ENCODE measurements at regions not wholly inside any gene's neighbourhood (a gene's known extent, or its start where the extent isn't known, plus 50 kb on each side); places are given as distances from the start of the nearest gene placed in this dataset.

GRCh38 chr5:88108490-88109279, 160.0 kb downstream of the TMEM161B start:
- ATAC-seq = peak; percentile 43 to 81; a peak in 3 of 6 replicates
- CTCF ChIA-PET = no interaction called here
- Histone ChIP-seq H3K4me1 (no peaks in the 10 kb centered on the region), H3K27ac (peak overlapping the region; percentile 46 to 47; a peak in 5 of 6 replicates), H3K4me2 (peak overlapping the region; percentile 44), H3K4me3 (no peak overlapping the region), H3K9me3 (no peaks in the 10 kb centered on the region)
- TF ChIP-seq RCOR1 (IDR thresholded peaks at IDR 0.05; ENCODE audit: low read depth, low read length) (no peak), CHD2 (IDR thresholded peaks at IDR 0.05; ENCODE audit: low read length, partially characterized antibody) (no peak), GATA3 (IDR thresholded peaks at IDR 0.05; ENCODE audit: borderline replicate concordance) (peak; percentile 36; the same call in 1 of the 2 replicates), FOXS1 (CRISPR knock-in tag; IDR thresholded peaks at IDR 0.05) (no peak), MAX (IDR thresholded peaks at IDR 0.05) (0 out of 2 replicates have a peak, but pooled peaks have one; percentile 16), ZC3H11A (IDR thresholded peaks at IDR 0.05) (no peak), MAFK (IDR thresholded peaks at IDR 0.05; ENCODE audit: partially characterized antibody) (peak; percentile 72), NFE2L2 (conservative IDR thresholded peaks at IDR 0.05; ENCODE audit: low read length) (peak; percentile 28; the same call in 1 of the 2 replicates)
- POLR2A ChIA-PET = no interaction called here
- 3% methylated on average over 8 of the region's 8 CpGs for WGBS (ENCODE audit: missing lambda C conversion rate)
- DNase-seq (ENCODE audit: low read depth in 1 of 2, low spot score in 1 of 2) = peak in 1 of 2 experiments; percentile 36
- no peak for FAIRE-seq

- no peak for ATAC-seq
- 9% methylated on average over 2 of the region's 2 CpGs for WGBS (ENCODE audit: missing lambda C conversion rate)
- DNase-seq (ENCODE audit: low read depth in 1 of 2, low spot score in 1 of 2) = no peak
- FAIRE-seq = no peak
- CTCF ChIA-PET = interaction anchor here (0.8 kb wide), 1 partner anchor 19 kb away, joined by 3 read pairs; no protein-coding TSS in a partner anchor
- Histone ChIP-seq H3K4me1 (no peaks in the 10 kb centered on the region), H3K27ac (no peak overlapping the region), H3K9me3 (no peaks in the 10 kb centered on the region), H3K4me3 (no peak overlapping the region), H3K4me2 (no peak overlapping the region)
- POLR2A ChIA-PET = no interaction called here
- TF ChIP-seq USF2 (IDR thresholded peaks at IDR 0.05) (no peak), NFE2L2 (conservative IDR thresholded peaks at IDR 0.05; ENCODE audit: low read length) (no peak), CEBPB (IDR thresholded peaks at IDR 0.05) (no peak), ATOH8 (CRISPR knock-in tag; IDR thresholded peaks at IDR 0.05; ENCODE audit: low read depth) (no peak), CBX2 (IDR thresholded peaks at IDR 0.05; ENCODE audit: borderline replicate concordance, low read depth) (no peak), HEYL (CRISPR knock-in tag; IDR thresholded peaks at IDR 0.05) (no peak), MYC (IDR thresholded peaks at IDR 0.05; ENCODE audit: borderline replicate concordance, low read length) (no peak), GATA3 (IDR thresholded peaks at IDR 0.05; ENCODE audit: borderline replicate concordance) (no peak)
Observed at GRCh38 chr5:88094906-88095496, 173.6 kb downstream of the TMEM161B start.

- Histone ChIP-seq H3K4me2 (no peak overlapping the region), H3K27ac (no peak overlapping the region), H3K4me3 (no peak overlapping the region), H3K4me1 (no peaks in the 10 kb centered on the region), H3K9me3 (no peaks in the 10 kb centered on the region)
- ATAC-seq (no peak), DNase-seq (ENCODE audit: low read depth in 1 of 2, low spot score in 1 of 2) (no peak), FAIRE-seq (no peak)
- CTCF ChIA-PET = no interaction called here
- 39% methylated on average over 3 of the region's 3 CpGs for WGBS (ENCODE audit: missing lambda C conversion rate)
- TF ChIP-seq ZFP36 (IDR thresholded peaks at IDR 0.05; ENCODE audit: borderline replicate concordance, partially characterized antibody) = no peak
- TF ChIP-seq TFCP2L1 (CRISPR knock-in tag; IDR thresholded peaks at IDR 0.05) = no peak
- no peak for TF ChIP-seq HOXB13 (CRISPR knock-in tag; IDR thresholded peaks at IDR 0.05; ENCODE audit: low read depth)
- TF ChIP-seq CHD4 (IDR thresholded peaks at IDR 0.05; ENCODE audit: borderline replicate concordance) = no peak
- no peak for TF ChIP-seq CHD2 (IDR thresholded peaks at IDR 0.05; ENCODE audit: low read length, partially characterized antibody)
- no peak for TF ChIP-seq EHMT2 (IDR thresholded peaks at IDR 0.05; ENCODE audit: low read depth)
- TF ChIP-seq MAX (IDR thresholded peaks at IDR 0.05) = no peak
- TF ChIP-seq HES2 (IDR thresholded peaks at IDR 0.05) = no peak
- TF ChIP-seq USF2 (IDR thresholded peaks at IDR 0.05) = no peak
- TF ChIP-seq NFE2L2 (conservative IDR thresholded peaks at IDR 0.05; ENCODE audit: low read length) = no peak
- no peak for TF ChIP-seq CBX8 (IDR thresholded peaks at IDR 0.05)
- TF ChIP-seq RFX5 (IDR thresholded peaks at IDR 0.05) = no peak
- no peak for TF ChIP-seq CTCF (IDR thresholded peaks at IDR 0.05)
- TF ChIP-seq HEYL (CRISPR knock-in tag; IDR thresholded peaks at IDR 0.05) = no peak
- TF ChIP-seq EHF (CRISPR knock-in tag; IDR thresholded peaks at IDR 0.05) = no peak
- no peak for TF ChIP-seq MAFK (IDR thresholded peaks at IDR 0.05; ENCODE audit: partially characterized antibody)
- no peak for TF ChIP-seq NPAS2 (CRISPR knock-in tag; IDR thresholded peaks at IDR 0.05; ENCODE audit: borderline replicate concordance)
- TF ChIP-seq SMC3 (IDR thresholded peaks at IDR 0.05) = no peak
- POLR2A ChIA-PET = no interaction called here
Observed at GRCh38 chr5:88094403-88094802, 174.2 kb downstream of the TMEM161B start.
